NAMALWA (cell line): ENCODE measurements at regions not wholly inside any gene's neighbourhood (a gene's known extent, or its start where the extent isn't known, plus 50 kb on each side); places are given as distances from the start of the nearest gene placed in this dataset.
"Not testable (repeated sequence)": the region's sequence is repeated elsewhere in the genome, so short reads cannot be mapped to it uniquely, and the experiment has no call there.

ENCODE experiments used
- DNase-seq: peaks from one replicate; pipeline ENCODE4 v3.0.0-alpha.2; 2015; ENCODE audit warnings: low spot score

GRCh38 chr5:51802551-51803184, 419.4 kb downstream of the ISL1 start:
- no peak for DNase-seq

GRCh38 chr5:51806677-51807076, 423.4 kb downstream of the ISL1 start:
- DNase-seq = no peak

- no peak for DNase-seq
These were observed 427.3 kb downstream of the ISL1 start for GRCh38 chr5:51810592-51810991.

- DNase-seq = no peak
These were observed 428.7 kb downstream of the ISL1 start for GRCh38 chr5:51811883-51812471.

- not testable (repeated sequence) for DNase-seq
These were observed 431.6 kb downstream of the ISL1 start for GRCh38 chr5:51814817-51815216.

- DNase-seq = no peak
These were observed 433.2 kb downstream of the ISL1 start for GRCh38 chr5:51816427-51816826.

- no peak for DNase-seq
These were observed 438.4 kb downstream of the ISL1 start for GRCh38 chr5:51821697-51822096.

- DNase-seq = no peak
These were observed 446.0 kb downstream of the ISL1 start for GRCh38 chr5:51829230-51829629.

- DNase-seq = no peak
These were observed 446.4 kb downstream of the ISL1 start for GRCh38 chr5:51829691-51830090.

GRCh38 chr5:51832934-51833470, 449.8 kb downstream of the ISL1 start:
- no peak for DNase-seq

- no peak for DNase-seq
These were observed 455.2 kb downstream of the ISL1 start for GRCh38 chr5:51838459-51838858.

- no peak for DNase-seq
These were observed 460.6 kb downstream of the ISL1 start for GRCh38 chr5:51843893-51844292.

GRCh38 chr5:51846015-51846414, 462.8 kb downstream of the ISL1 start:
- no peak for DNase-seq

- DNase-seq = no peak
These were observed 476.4 kb downstream of the ISL1 start for GRCh38 chr5:51859624-51860023.

GRCh38 chr5:51860532-51861018, 477.3 kb downstream of the ISL1 start:
- no peak for DNase-seq

- no peak for DNase-seq
These were observed 488.9 kb downstream of the ISL1 start for GRCh38 chr5:51872144-51872543.

GRCh38 chr5:51881901-51882300, 498.7 kb downstream of the ISL1 start:
- DNase-seq = no peak

- no peak for DNase-seq
These were observed 499.4 kb downstream of the ISL1 start for GRCh38 chr5:51882647-51883046.

GRCh38 chr5:51889703-51890102, 506.5 kb downstream of the ISL1 start:
- no peak for DNase-seq

GRCh38 chr5:51890435-51891116, 507.3 kb downstream of the ISL1 start:
- DNase-seq = no peak

- no peak for DNase-seq
These were observed 509.4 kb downstream of the ISL1 start for GRCh38 chr5:51892680-51893079.

GRCh38 chr5:51895834-51896233, 512.6 kb downstream of the ISL1 start:
- no peak for DNase-seq

GRCh38 chr5:51902512-51902911, 519.3 kb downstream of the ISL1 start:
- no peak for DNase-seq
